ENCODE measurements at regions not wholly inside any gene's neighbourhood (a gene's known extent, or its start where the extent isn't known, plus 50 kb on each side); places are given as distances from the start of the nearest gene placed in this dataset.

DNA sequence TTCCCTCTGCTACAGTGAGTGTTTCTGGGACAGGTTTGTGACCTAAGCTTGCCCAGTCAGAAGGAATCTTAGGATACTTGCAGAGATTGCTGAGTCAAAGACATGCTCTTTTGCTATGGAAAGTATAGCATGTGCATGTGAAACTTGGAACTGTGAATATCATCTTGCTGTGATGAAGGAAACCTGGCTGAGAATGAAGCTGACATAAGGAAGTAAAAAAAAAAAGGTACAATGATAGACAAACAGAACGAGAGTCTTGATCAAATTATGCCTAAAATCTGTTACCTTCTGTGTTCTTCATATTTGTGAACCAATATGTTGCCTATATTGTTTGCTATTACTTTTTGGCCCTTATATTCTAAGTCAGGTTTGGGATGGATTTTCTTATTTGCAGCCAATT lies 525.7 kb downstream of the NPIPA7 start:
- H3K9me3 ChIP-seq (ENCODE audit: low read length), result no peaks in the 10 kb centered on the region
- H3K36me3 ChIP-seq (ENCODE audit: insufficient read depth, low read length), result no peaks in the 10 kb centered on the region
- no peaks in the 10 kb centered on the region for H3K79me2 ChIP-seq (ENCODE audit: low read length)
- H3K9ac ChIP-seq (ENCODE audit: low read length), result no peak overlapping the region
- H3K27me3 ChIP-seq (ENCODE audit: low read length), result no peaks in the 10 kb centered on the region
- no peak overlapping the region for H3K4me2 ChIP-seq (ENCODE audit: low read depth, low read length, poor library complexity, severe bottlenecking)
- H3K27ac ChIP-seq (ENCODE audit: low read length), result no peak overlapping the region
- H3K4me3 ChIP-seq (ENCODE audit: low read length), result no peak overlapping the region
- no peaks in the 10 kb centered on the region for H4K20me1 ChIP-seq (ENCODE audit: insufficient read depth, low read depth, low read length)
- no peak for DNase-seq
- H3K9me2 ChIP-seq (replicated peaks; ENCODE audit: insufficient read depth, low read length), result no peaks in the 10 kb centered on the region
- H2AFZ ChIP-seq (ENCODE audit: low read length), result no peak overlapping the region
- H3K4me1 ChIP-seq (ENCODE audit: low read length), result no peaks in the 10 kb centered on the region

DNA sequence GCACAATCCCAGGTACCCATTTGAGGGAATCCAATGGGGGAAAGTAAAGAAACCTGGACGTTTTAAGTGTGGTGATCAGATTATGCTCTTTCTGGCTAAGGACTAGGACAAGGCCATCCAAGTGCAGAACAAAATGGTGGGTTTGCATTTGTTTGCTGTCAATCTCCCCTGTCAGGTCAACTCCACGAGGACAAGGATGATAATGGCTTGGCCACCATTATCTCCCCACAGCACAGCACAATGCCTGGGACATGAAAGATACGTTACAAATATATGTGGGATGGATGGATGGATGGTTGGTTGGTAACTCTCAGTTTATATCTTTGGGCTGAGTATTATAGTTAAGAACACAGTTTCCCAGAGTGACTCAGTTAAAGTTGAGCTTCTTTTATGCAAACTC lies 526.9 kb downstream of the NPIPA7 start:
- no peaks in the 10 kb centered on the region for H3K9me2 ChIP-seq (replicated peaks; ENCODE audit: insufficient read depth, low read length)
- no peak overlapping the region for H2AFZ ChIP-seq (ENCODE audit: low read length)
- H3K79me2 ChIP-seq (ENCODE audit: low read length), result no peaks in the 10 kb centered on the region
- no peaks in the 10 kb centered on the region for H3K9me3 ChIP-seq (ENCODE audit: low read length)
- H4K20me1 ChIP-seq (ENCODE audit: insufficient read depth, low read depth, low read length), result no peaks in the 10 kb centered on the region
- no peaks in the 10 kb centered on the region for H3K36me3 ChIP-seq (ENCODE audit: insufficient read depth, low read length)
- H3K27ac ChIP-seq (ENCODE audit: low read length), result no peak overlapping the region
- H3K27me3 ChIP-seq (ENCODE audit: low read length), result no peaks in the 10 kb centered on the region
- no peaks in the 10 kb centered on the region for H3K4me1 ChIP-seq (ENCODE audit: low read length)
- H3K4me3 ChIP-seq (ENCODE audit: low read length), result no peak overlapping the region
- H3K9ac ChIP-seq (ENCODE audit: low read length), result no peak overlapping the region
- H3K4me2 ChIP-seq (ENCODE audit: low read depth, low read length, poor library complexity, severe bottlenecking), result no peak overlapping the region
- DNase-seq, result no peak

DNA sequence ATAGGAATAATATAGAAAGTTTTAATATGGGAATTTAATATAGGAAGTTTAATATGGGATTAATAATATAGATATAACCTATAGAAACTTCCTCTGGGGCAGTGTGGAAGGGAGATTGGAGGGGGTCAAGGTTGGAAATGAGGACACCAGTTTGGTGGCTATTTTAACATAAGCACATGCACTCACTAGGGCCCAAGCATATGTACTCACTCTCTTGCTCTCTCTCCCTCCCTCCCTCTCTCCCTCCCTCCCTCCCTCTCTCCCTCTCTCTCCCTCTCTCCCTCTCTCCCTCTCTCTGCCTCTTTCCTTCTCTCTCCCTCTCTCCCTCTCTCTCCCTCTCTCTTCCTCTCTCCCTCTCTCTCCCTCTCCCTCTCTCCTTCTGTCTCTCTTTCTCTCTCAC lies 528.1 kb downstream of the NPIPA7 start:
- no peak overlapping the region for H3K27ac ChIP-seq (ENCODE audit: low read length)
- H3K9me2 ChIP-seq (replicated peaks; ENCODE audit: insufficient read depth, low read length), result no peaks in the 10 kb centered on the region
- H3K9ac ChIP-seq (ENCODE audit: low read length), result no peak overlapping the region
- H3K79me2 ChIP-seq (ENCODE audit: low read length), result no peaks in the 10 kb centered on the region
- no peaks in the 10 kb centered on the region for H3K36me3 ChIP-seq (ENCODE audit: insufficient read depth, low read length)
- H3K4me2 ChIP-seq (ENCODE audit: low read depth, low read length, poor library complexity, severe bottlenecking), result no peak overlapping the region
- no peaks in the 10 kb centered on the region for H3K9me3 ChIP-seq (ENCODE audit: low read length)
- no peak overlapping the region for H2AFZ ChIP-seq (ENCODE audit: low read length)
- DNase-seq, result no peak
- no peaks in the 10 kb centered on the region for H3K4me1 ChIP-seq (ENCODE audit: low read length)
- H4K20me1 ChIP-seq (ENCODE audit: insufficient read depth, low read depth, low read length), result no peaks in the 10 kb centered on the region
- no peaks in the 10 kb centered on the region for H3K27me3 ChIP-seq (ENCODE audit: low read length)
- H3K4me3 ChIP-seq (ENCODE audit: low read length), result no peak overlapping the region

DNA sequence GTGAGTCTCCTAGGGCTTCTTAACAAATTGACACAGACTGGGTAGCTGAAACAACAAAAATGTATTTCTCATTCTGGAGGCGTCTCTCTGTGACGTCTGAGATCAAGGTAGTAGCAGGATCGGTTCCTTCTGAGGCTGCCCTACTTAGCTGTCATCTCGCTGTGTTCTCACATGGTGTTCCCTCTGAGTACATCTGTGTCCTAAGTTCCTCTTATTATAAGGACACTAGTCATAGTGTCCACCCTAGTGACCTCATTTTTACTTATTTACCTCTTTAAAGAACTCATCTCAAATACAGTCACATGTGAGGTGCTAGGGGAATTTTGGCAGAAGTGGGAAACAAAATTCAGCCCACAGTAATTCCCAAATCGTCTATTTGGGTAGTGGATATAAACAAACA lies 529.1 kb downstream of the NPIPA7 start:
- Histone ChIP-seq H3K79me2 (ENCODE audit: low read length) (no peaks in the 10 kb centered on the region), H3K9ac (ENCODE audit: low read length) (no peak overlapping the region), H3K4me2 (ENCODE audit: low read depth, low read length, poor library complexity, severe bottlenecking) (no peak overlapping the region), H3K4me3 (ENCODE audit: low read length) (no peak overlapping the region), H2AFZ (ENCODE audit: low read length) (no peak overlapping the region), H3K36me3 (ENCODE audit: insufficient read depth, low read length) (no peaks in the 10 kb centered on the region), H3K9me3 (ENCODE audit: low read length) (no peaks in the 10 kb centered on the region), H3K4me1 (ENCODE audit: low read length) (no peaks in the 10 kb centered on the region), H3K27me3 (ENCODE audit: low read length) (no peaks in the 10 kb centered on the region), H3K27ac (ENCODE audit: low read length) (no peak overlapping the region), H4K20me1 (ENCODE audit: insufficient read depth, low read depth, low read length) (no peaks in the 10 kb centered on the region), H3K9me2 (replicated peaks; ENCODE audit: insufficient read depth, low read length) (no peaks in the 10 kb centered on the region)
- no peak for DNase-seq

DNA sequence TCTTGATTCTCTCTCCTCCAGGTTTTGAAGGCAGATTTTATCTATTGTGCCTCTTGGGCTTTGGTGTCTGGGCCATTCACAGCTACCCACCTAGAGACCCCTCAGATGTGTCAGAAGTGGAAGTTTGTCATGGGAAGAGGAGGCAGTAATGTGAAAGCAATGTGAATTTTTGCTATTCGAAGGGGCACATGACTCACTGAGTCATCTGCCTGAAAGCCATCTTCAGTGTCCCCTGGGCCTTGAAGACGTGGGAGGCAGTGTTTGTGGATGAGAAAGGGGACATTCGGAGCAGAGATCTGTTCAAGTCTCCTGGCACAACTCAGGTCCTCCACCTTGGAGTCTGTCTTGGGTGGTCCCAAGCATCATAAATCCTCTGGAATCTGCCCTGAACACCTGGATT lies 530.2 kb downstream of the NPIPA7 start:
- Histone ChIP-seq H3K9me2 (replicated peaks; ENCODE audit: insufficient read depth, low read length) (no peaks in the 10 kb centered on the region), H3K9me3 (ENCODE audit: low read length) (no peaks in the 10 kb centered on the region), H3K27me3 (ENCODE audit: low read length) (no peaks in the 10 kb centered on the region), H3K4me2 (ENCODE audit: low read depth, low read length, poor library complexity, severe bottlenecking) (no peak overlapping the region), H3K27ac (ENCODE audit: low read length) (no peak overlapping the region), H4K20me1 (ENCODE audit: insufficient read depth, low read depth, low read length) (no peaks in the 10 kb centered on the region), H3K79me2 (ENCODE audit: low read length) (no peaks in the 10 kb centered on the region), H2AFZ (ENCODE audit: low read length) (no peak overlapping the region), H3K4me1 (ENCODE audit: low read length) (no peaks in the 10 kb centered on the region), H3K4me3 (ENCODE audit: low read length) (no peak overlapping the region), H3K36me3 (ENCODE audit: insufficient read depth, low read length) (no peaks in the 10 kb centered on the region), H3K9ac (ENCODE audit: low read length) (no peak overlapping the region)
- no peak for DNase-seq

DNA sequence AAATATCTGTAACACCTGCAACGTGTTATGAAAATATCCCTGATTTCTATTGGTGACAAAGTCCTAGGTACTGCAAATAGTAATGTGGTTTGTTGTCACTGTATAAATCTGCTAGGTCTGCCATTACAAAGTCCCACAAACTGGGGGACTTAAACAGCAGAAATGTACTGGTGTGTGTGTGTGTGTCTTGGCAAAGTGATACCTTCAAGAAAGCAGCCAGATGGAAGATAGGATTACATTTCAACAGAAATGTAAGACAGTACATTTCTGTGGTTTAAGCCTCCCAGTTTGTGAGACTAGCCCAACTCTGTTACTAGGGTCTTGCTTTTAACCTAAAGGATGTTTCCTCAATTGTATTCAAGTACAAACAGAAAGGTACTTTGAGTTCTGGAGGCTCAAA lies 531.7 kb downstream of the NPIPA7 start:
- H3K9me2 ChIP-seq (replicated peaks; ENCODE audit: insufficient read depth, low read length), result no peaks in the 10 kb centered on the region
- H4K20me1 ChIP-seq (ENCODE audit: insufficient read depth, low read depth, low read length), result no peaks in the 10 kb centered on the region
- H3K4me3 ChIP-seq (ENCODE audit: low read length), result no peak overlapping the region
- no peak overlapping the region for H3K27ac ChIP-seq (ENCODE audit: low read length)
- no peaks in the 10 kb centered on the region for H3K36me3 ChIP-seq (ENCODE audit: insufficient read depth, low read length)
- no peaks in the 10 kb centered on the region for H3K27me3 ChIP-seq (ENCODE audit: low read length)
- no peaks in the 10 kb centered on the region for H3K79me2 ChIP-seq (ENCODE audit: low read length)
- no peaks in the 10 kb centered on the region for H3K9me3 ChIP-seq (ENCODE audit: low read length)
- H3K4me2 ChIP-seq (ENCODE audit: low read depth, low read length, poor library complexity, severe bottlenecking), result no peak overlapping the region
- DNase-seq, result no peak
- H3K9ac ChIP-seq (ENCODE audit: low read length), result no peak overlapping the region
- no peak overlapping the region for H2AFZ ChIP-seq (ENCODE audit: low read length)
- no peaks in the 10 kb centered on the region for H3K4me1 ChIP-seq (ENCODE audit: low read length)

DNA sequence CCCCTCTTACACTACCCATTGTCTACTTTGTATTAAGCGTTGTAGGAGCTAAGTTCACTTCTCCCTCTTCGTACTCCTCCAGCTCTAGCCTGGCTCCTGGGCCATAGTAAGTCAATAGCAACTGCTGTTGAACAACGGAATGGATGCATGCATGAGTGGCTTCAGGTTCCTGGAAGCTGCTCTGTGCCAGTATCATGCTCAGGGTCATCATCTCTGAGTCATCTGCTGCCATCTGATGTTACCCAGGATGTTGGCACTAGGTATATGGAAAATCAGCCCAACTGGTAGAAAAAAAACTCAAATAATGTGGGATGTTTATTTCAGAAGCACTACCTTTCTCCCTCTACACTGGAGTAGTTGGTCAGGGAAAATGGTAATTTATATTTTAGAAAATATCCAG lies 536.8 kb downstream of the NPIPA7 start:
- Histone ChIP-seq H3K4me2 (ENCODE audit: low read depth, low read length, poor library complexity, severe bottlenecking) (no peak overlapping the region), H3K9ac (ENCODE audit: low read length) (no peak overlapping the region), H3K79me2 (ENCODE audit: low read length) (no peaks in the 10 kb centered on the region), H3K9me2 (replicated peaks; ENCODE audit: insufficient read depth, low read length) (no peaks in the 10 kb centered on the region), H3K36me3 (ENCODE audit: insufficient read depth, low read length) (no peaks in the 10 kb centered on the region), H3K27ac (ENCODE audit: low read length) (no peak overlapping the region), H3K4me3 (ENCODE audit: low read length) (no peak overlapping the region), H2AFZ (ENCODE audit: low read length) (no peak overlapping the region), H3K9me3 (ENCODE audit: low read length) (no peaks in the 10 kb centered on the region), H3K4me1 (ENCODE audit: low read length) (no peaks in the 10 kb centered on the region), H4K20me1 (ENCODE audit: insufficient read depth, low read depth, low read length) (no peaks in the 10 kb centered on the region), H3K27me3 (ENCODE audit: low read length) (no peaks in the 10 kb centered on the region)
- no peak for DNase-seq

DNA sequence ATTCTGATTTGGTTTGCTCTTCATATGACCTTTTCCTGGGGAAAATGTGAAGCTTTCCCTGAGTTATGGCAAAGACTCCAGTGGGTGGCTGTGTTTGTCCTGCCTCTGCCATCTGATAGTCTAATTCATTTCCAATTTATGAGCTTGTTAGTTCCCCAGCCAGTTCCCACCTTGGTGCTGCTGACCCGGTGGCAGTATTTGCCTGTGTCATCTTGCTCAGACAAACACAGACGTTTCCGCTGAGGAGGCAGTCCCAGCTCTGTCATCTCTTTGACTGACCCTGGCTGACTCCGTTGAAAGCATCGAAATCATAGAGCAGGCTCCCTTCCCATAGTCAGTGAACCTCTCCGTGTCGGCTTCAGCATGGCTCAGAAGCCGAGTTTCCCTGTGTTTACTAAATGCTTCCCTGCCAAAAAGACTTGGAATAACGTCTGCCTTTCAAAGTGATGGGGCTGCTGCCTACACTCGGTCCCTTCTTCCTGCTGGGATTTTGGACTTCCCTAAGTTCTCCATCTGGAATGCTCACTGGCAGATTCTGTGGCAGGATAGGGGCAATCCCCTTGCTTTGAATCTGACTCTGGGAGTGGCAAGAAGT lies 538.3 kb downstream of the NPIPA7 start:
- no peaks in the 10 kb centered on the region for H3K4me1 ChIP-seq (ENCODE audit: low read length)
- H3K36me3 ChIP-seq (ENCODE audit: insufficient read depth, low read length), result no peaks in the 10 kb centered on the region
- H3K9ac ChIP-seq (ENCODE audit: low read length), result no peak overlapping the region
- no peak overlapping the region for H3K27ac ChIP-seq (ENCODE audit: low read length)
- no peak overlapping the region for H3K4me2 ChIP-seq (ENCODE audit: low read depth, low read length, poor library complexity, severe bottlenecking)
- no peaks in the 10 kb centered on the region for H3K9me2 ChIP-seq (replicated peaks; ENCODE audit: insufficient read depth, low read length)
- no peaks in the 10 kb centered on the region for H3K27me3 ChIP-seq (ENCODE audit: low read length)
- no peaks in the 10 kb centered on the region for H4K20me1 ChIP-seq (ENCODE audit: insufficient read depth, low read depth, low read length)
- no peaks in the 10 kb centered on the region for H3K79me2 ChIP-seq (ENCODE audit: low read length)
- H2AFZ ChIP-seq (ENCODE audit: low read length), result no peak overlapping the region
- H3K9me3 ChIP-seq (ENCODE audit: low read length), result no peaks in the 10 kb centered on the region
- no peak overlapping the region for H3K4me3 ChIP-seq (ENCODE audit: low read length)
- DNase-seq, result no peak

DNA sequence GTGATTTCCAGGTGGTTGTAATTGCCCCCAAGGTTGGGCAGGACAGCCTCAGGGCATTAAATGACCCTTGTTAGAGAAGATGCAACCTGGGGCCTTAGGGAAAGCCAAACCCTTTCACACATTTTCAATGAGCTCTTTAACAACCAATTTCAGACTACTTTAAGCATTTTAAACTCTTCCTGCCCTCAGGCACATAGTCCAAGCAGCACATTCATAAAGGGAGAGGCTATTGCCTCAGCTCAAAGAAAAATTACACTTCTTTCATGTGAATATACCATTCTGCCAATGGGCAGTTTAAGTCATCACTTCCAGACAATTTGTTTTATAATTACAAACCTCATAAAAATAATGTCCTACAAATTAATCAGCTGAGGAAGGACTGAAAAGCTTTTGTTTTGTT lies 544.5 kb downstream of the NPIPA7 start:
- no peak overlapping the region for H2AFZ ChIP-seq (ENCODE audit: low read length)
- no peak overlapping the region for H3K4me3 ChIP-seq (ENCODE audit: low read length)
- no peaks in the 10 kb centered on the region for H3K9me3 ChIP-seq (ENCODE audit: low read length)

More for the DNA sequence above, 544.5 kb downstream of the NPIPA7 start:
- Histone ChIP-seq H3K4me2 (ENCODE audit: low read depth, low read length, poor library complexity, severe bottlenecking) (no peak overlapping the region), H3K9ac (ENCODE audit: low read length) (no peak overlapping the region), H3K79me2 (ENCODE audit: low read length) (no peaks in the 10 kb centered on the region), H3K9me2 (replicated peaks; ENCODE audit: insufficient read depth, low read length) (no peaks in the 10 kb centered on the region), H3K36me3 (ENCODE audit: insufficient read depth, low read length) (no peaks in the 10 kb centered on the region), H3K27ac (ENCODE audit: low read length) (no peak overlapping the region), H4K20me1 (ENCODE audit: insufficient read depth, low read depth, low read length) (no peaks in the 10 kb centered on the region), H3K4me1 (ENCODE audit: low read length) (peaks cover 3% of the 10 kb centered on the region; the same call in 1 of the 2 replicates), H3K27me3 (ENCODE audit: low read length) (no peaks in the 10 kb centered on the region)
- no peak for DNase-seq

Data from Karpas-422 (cell line).